Panc1 (cell line): ENCODE measurements at regions not wholly inside any gene's neighbourhood (a gene's known extent, or its start where the extent isn't known, plus 50 kb on each side); places are given as distances from the start of the nearest gene placed in this dataset.

Experiments used
- ATAC-seq: fragments of 200-7000 bp; cut with Tn5 transposase; 2 replicates; pipeline ENCODE4 v1.9.1; 2020; ENCODE audit warnings: mild to moderate bottlenecking, moderate library complexity
- BruUV-seq: library from RNA; stranded (reverse); fragments of 400-500 nt; replicated peaks from 2 replicates; lab custom pipeline; 2021; lab: Mats Ljungman, UMichigan
- CTCF ChIA-PET: fragments of 300-600 bp; sonication (Branson Sonifier 250); formaldehyde crosslinking; loops from one replicate; lab custom pipeline; 2022; ENCODE audit warnings: antibody characterized with exemption; lab: Charles Lee
- POLR2A ChIA-PET: fragments of 300-600 bp; sonication (Branson Sonifier 250); formaldehyde crosslinking; loops from one replicate; lab custom pipeline; 2022; ENCODE audit warnings: antibody characterized with exemption; lab: Charles Lee
- DNase-seq: peaks from one replicate; pipeline ENCODE4 v3.0.0-alpha.2; 2010; ENCODE audit warnings: low read depth, low spot score
- H3K27ac ChIP-seq: 2 replicates; pipeline ENCODE4 v1.5.1; 2011; ENCODE audit warnings: mild to moderate bottlenecking, low read length, inconsistent platforms
- H3K27me3 ChIP-seq: fragments of 200-500 bp; sonication (Bioruptor generic); 2 replicates; pipeline ENCODE4 v1.6.0; 2014; ENCODE audit warnings: low read length, inconsistent platforms; ENCODE audit not compliant: control insufficient read depth, insufficient read depth
- H3K36me3 ChIP-seq: fragments of 200-500 bp; sonication (Bioruptor generic); 2 replicates; pipeline ENCODE4 v1.5.1; 2014; ENCODE audit warnings: inconsistent platforms, mild to moderate bottlenecking, low read length, moderate library complexity; ENCODE audit not compliant: control insufficient read depth, insufficient read depth
- H3K4me1 ChIP-seq: 2 replicates; pipeline ENCODE4 v1.5.1; 2011; ENCODE audit warnings: inconsistent platforms, mild to moderate bottlenecking, low read length, moderate library complexity; ENCODE audit not compliant: control insufficient read depth, insufficient read depth
- H3K4me3 ChIP-seq, 2 experiments: 2 replicates each; pipeline ENCODE4 v1.5.1; 2011 to 2012; ENCODE audit warnings: low read depth in 2 of 2, low read length in 2 of 2, mild to moderate bottlenecking in 2 of 2, inconsistent platforms in 1 of 2, moderate library complexity in 1 of 2
- H3K9me3 ChIP-seq: fragments of 200-500 bp; sonication (Bioruptor generic); 2 replicates; pipeline ENCODE4 v1.5.1; 2014; ENCODE audit warnings: low read depth, mild to moderate bottlenecking, inconsistent platforms, low read length, moderate library complexity; ENCODE audit not compliant: control insufficient read depth, insufficient read depth
- CTCF ChIP-seq: fragments of 450-650 bp; IDR thresholded peaks from 2 replicates; pipeline ENCODE4 v1.5.1; 2017; ENCODE audit warnings: mild to moderate bottlenecking
- POLR2AphosphoS5 ChIP-seq: IDR thresholded peaks from 2 replicates; pipeline ENCODE4 v1.6.1; 2012; ENCODE audit warnings: mild to moderate bottlenecking, low read depth, low read length, moderate library complexity
- REST ChIP-seq, 2 experiments: IDR thresholded peaks; 2 replicates each; pipeline ENCODE4 v1.6.1; 2011 to 2012; ENCODE audit warnings: low read depth in 2 of 2, control low read depth in 1 of 2, low read length in 1 of 2, mild to moderate bottlenecking in 1 of 2, moderate library complexity in 1 of 2; ENCODE audit not compliant: insufficient read depth in 1 of 2
- SIN3A ChIP-seq: IDR thresholded peaks from 2 replicates; pipeline ENCODE4 v1.6.1; 2012; ENCODE audit warnings: low read depth, mild to moderate bottlenecking, low read length, moderate library complexity, borderline replicate concordance; ENCODE audit not compliant: insufficient read depth
- TCF7L2 ChIP-seq: IDR thresholded peaks from 2 replicates; pipeline ENCODE4 v1.6.1; 2011; ENCODE audit warnings: mild to moderate bottlenecking, low read depth, low read length, inconsistent platforms
- in situ Hi-C: cut with HindIII; loops from 2 replicates; pipeline ENCODE4 v1.10.0; 2016; ENCODE audit warnings: low sequenced_read_pairs, low pct_unique_long_range_greater_than_20kb
- intact Hi-C: fragments of 100-400 bp; cut with micrococcal nuclease; formaldehyde crosslinking; loops from one replicate; pipeline ENCODE4 v1.10.0; 2022; ENCODE audit not compliant: unreplicated experiment

GRCh38 chr4:178142724-178143123 is 700.5 kb upstream of the AGA start:
- Histone ChIP-seq H3K36me3 (no peaks in the 10 kb centered on the region), H3K9me3 (no peaks in the 10 kb centered on the region), H3K4me1 (no peaks in the 10 kb centered on the region), H3K27ac (no peak overlapping the region), H3K27me3 (no peaks in the 10 kb centered on the region), H3K4me3 (no peak overlapping the region)
- ATAC-seq (no peak), DNase-seq (no peak)
- in situ Hi-C loops: no loop called here
- CTCF ChIA-PET: no interaction called here
- POLR2A ChIA-PET: no interaction called here
- intact Hi-C loops: no loop called here
- TF ChIP-seq CTCF (no peak), SIN3A (no peak)
- no TSS peak for BruUV-seq

GRCh38 chr4:178148106-178148505 is 705.9 kb upstream of the AGA start:
- Histone ChIP-seq H3K27me3 (no peaks in the 10 kb centered on the region), H3K36me3 (no peaks in the 10 kb centered on the region), H3K27ac (no peak overlapping the region), H3K4me3 (no peak overlapping the region), H3K4me1 (no peaks in the 10 kb centered on the region), H3K9me3 (no peaks in the 10 kb centered on the region)
- POLR2A ChIA-PET: no interaction called here
- ATAC-seq (no peak), DNase-seq (no peak)
- in situ Hi-C loops: no loop called here
- TF ChIP-seq POLR2AphosphoS5 (no peak), REST (IDR thresholded peaks at IDR 0.05; ENCODE audit: insufficient read depth in 1 of 2, low read depth in 2 of 2, low read length in 1 of 2) (no peak), TCF7L2 (no peak), CTCF (no peak), SIN3A (no peak)
- CTCF ChIA-PET: no interaction called here
- BruUV-seq: no TSS peak
- intact Hi-C loops: no loop called here
